Mononuclear cell (primary cell): ENCODE measurements at regions not wholly inside any gene's neighbourhood (a gene's known extent, or its start where the extent isn't known, plus 50 kb on each side); places are given as distances from the start of the nearest gene placed in this dataset.
"Not testable (repeated sequence)": the region's sequence is repeated elsewhere in the genome, so short reads cannot be mapped to it uniquely, and the experiment has no call there.

ENCODE experiments used
- H3K27me3 ChIP-seq: 2 replicates; pipeline ENCODE4 v1.6.0; 2011; ENCODE audit warnings: low read length, control low read depth; ENCODE audit not compliant: insufficient read depth
- H3K4me1 ChIP-seq: 2 replicates; pipeline ENCODE4 v1.5.1; 2011; ENCODE audit warnings: mild to moderate bottlenecking, low read length, control low read depth; ENCODE audit not compliant: insufficient read depth
- H3K4me3 ChIP-seq: 2 replicates; pipeline ENCODE4 v1.5.1; 2011; ENCODE audit warnings: mild to moderate bottlenecking, low read length, moderate library complexity
- H3K9me3 ChIP-seq: 2 replicates; pipeline ENCODE4 v1.5.1; 2011; ENCODE audit warnings: low read depth, mild to moderate bottlenecking, control low read depth, low read length

DNA sequence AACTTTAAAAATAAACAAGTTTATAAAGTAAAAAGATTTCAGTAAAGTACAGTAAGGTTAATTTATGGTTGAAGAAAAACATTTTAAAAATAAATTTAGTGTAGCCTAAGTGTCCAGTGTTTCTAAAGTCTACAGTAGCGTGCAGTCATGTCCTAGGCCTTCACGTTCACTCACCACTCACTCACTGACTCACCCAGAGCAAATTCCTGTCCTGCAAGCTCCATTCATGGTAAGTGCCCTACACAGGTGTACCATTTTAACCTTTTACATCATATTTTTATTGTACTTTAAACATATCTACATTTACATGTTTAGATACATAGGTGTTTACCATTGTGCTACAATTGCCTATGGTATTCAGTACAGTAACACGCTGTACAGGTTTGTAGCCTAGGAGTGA, 81.4 kb downstream of the PRL start:
- not testable (repeated sequence) for H3K4me1 ChIP-seq, H3K4me3 ChIP-seq, H3K9me3 ChIP-seq, H3K27me3 ChIP-seq

DNA sequence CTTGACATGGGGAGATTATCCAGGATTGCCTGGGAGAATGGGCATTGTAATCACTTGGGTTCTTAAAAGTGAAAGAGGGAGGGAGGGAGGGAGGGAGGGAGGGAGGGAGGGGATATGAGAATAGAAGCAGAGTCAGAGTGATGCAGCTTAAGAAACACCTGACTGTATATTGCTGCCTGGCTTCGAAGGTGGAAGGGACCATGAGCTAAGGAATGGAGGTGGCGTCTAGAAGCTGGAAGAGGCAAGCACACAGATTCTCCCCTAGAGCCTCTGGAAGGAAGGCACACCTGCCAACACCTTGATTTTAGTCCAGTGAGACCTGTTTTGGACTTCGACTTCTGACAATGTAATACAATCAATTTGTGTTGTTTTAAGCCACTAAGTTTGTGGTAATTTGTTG, 78.4 kb downstream of the PRL start:
- no peak overlapping the region for H3K4me3 ChIP-seq
- no peaks in the 10 kb centered on the region for H3K9me3 ChIP-seq

DNA sequence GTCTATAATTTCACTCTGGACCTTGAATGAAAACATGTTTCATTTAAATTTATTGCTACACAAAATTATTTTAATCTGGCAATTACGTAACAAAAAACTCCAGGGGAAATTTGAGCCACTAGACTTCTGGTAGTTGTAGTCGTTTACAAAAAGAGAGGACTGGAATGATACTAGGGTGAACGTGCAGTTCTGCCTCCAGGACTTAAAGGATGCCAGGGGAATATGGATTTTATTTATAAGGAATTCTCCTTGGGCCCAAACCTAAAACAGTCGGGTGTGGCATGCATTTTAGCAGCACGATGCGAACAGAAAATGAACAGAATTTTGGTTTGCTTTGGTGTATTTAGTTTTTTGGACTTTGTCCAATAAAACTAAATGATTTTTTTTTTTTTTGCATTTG, 76.9 kb downstream of the PRL start:
- no peak overlapping the region for H3K4me3 ChIP-seq
- H3K9me3 ChIP-seq = no peaks in the 10 kb centered on the region
- H3K27me3 ChIP-seq = no peaks in the 10 kb centered on the region
- no peaks in the 10 kb centered on the region for H3K4me1 ChIP-seq

More for the DNA sequence above, 78.4 kb downstream of the PRL start:
- H3K27me3 ChIP-seq = no peaks in the 10 kb centered on the region
- no peaks in the 10 kb centered on the region for H3K4me1 ChIP-seq

DNA sequence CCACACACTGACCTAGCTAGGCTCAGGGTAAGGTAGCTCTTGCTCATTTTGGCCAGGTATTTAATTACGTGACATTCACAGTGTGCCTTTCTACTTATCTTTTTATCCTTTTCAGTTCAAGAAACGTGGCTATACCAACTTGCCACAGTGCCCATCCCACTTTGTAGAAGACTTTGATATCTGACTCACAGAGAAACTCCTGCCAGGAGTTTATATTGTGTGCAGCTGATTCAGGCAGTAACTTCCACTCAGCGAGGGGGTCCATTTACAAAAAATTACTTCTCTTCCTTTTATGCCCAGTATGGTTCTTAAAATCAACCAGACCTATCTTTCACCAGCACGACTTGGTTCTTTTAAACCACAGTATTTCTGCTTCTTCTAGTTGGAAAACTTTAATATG, 75.6 kb downstream of the PRL start:
- no peaks in the 10 kb centered on the region for H3K27me3 ChIP-seq

DNA sequence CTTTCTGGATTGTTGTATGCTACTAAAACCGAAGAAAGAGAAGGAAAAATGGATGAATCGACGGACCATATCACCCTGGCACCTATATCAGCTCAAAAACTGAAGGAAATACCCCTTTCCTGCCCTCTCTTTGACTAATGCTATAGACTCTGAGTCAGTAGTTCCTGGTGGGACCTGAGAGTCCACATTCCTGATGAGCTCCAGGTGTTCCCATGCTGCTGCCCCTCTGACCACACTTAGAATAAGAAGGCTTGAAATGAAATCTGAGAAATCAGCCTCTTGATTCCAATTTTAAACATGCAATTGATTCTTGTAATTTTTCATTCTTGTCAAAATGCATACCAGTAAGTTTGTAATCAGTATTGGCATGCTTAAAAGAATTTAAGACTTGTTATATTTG, 75.2 kb downstream of the PRL start:
- Histone ChIP-seq H3K9me3 (no peaks in the 10 kb centered on the region), H3K4me3 (no peak overlapping the region), H3K4me1 (no peaks in the 10 kb centered on the region), H3K27me3 (no peaks in the 10 kb centered on the region)

More for the DNA sequence above, 75.6 kb downstream of the PRL start:
- H3K4me3 ChIP-seq = no peak overlapping the region
- no peaks in the 10 kb centered on the region for H3K9me3 ChIP-seq
- no peaks in the 10 kb centered on the region for H3K4me1 ChIP-seq

DNA sequence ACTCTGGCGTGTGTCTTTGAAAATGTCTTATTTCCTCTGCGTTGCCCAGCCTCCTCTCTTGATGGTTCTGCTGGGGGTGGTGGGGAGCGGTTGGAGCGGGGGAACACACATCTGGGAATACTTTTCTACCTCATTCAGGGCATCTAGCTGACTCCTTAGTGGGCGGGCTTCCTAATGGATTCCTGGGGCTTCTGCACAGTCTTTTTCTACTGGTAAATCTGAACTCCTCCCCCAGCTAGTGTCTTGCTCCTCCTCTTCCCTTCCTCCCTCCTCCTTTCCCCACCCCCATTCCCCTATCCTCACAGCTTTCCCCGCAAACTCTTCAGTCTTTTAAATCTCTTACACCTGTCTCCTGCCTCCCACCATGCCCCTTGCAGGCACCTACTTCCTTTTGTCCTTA, 74.4 kb downstream of the PRL start:
- Histone ChIP-seq H3K27me3 (no peaks in the 10 kb centered on the region), H3K9me3 (no peaks in the 10 kb centered on the region), H3K4me3 (no peak overlapping the region), H3K4me1 (no peaks in the 10 kb centered on the region)

DNA sequence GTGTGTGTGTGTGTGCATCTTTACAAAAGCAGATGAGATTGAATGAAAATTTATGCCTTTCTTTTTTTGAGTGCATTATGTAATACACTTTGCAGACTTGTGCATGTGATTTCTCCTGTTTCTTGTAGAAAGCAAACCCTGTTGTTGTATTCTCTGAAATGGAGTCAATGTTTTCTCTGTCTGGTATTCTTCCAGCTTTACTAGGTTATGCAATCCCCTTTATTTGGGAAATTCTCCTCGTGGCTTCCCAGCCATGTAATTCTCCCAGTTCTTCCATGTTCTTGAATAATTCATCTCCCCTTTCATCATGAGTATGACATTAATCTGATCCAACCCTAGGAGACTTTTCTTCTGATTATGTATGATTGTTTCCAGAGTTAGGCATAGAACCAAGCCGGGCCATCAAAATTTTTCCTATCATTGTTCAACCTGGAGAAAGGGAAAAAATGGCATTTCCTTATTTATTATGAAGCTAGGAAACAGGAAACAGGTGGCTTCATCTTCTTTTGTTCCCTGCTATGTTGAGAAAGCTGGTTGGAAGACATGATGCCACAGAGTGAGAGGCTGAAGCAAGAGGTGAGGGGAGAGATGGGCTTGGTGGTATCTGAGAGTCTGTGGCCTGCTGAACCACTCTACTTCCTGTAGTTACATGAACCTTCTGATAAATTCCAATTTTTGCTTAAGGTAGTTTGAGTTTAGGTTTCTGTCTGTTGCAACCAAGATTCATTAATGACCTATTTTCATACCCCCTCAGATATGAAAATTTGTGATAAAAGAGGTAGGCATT, 68.8 kb downstream of the PRL start:
- Histone ChIP-seq H3K4me1 (no peaks in the 10 kb centered on the region), H3K27me3 (no peaks in the 10 kb centered on the region), H3K9me3 (no peaks in the 10 kb centered on the region)

DNA sequence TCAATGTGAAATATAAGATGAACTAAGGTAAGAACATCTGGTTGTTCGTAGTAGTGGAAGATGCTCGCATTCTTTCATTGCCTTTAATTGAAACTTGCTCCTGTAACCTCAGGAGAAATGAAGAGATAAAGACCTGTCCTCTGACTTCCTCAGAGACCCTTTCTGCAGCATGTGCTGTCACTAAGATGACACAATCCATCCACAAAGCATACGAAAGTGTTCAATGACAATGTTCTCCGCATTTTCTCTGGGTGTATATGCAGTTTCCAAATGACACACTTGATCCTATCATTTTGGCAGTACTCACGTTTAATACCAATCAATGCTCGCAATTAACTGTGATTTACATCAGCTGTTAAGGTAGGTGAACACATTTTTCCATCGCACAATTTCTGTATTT, 65.8 kb downstream of the PRL start:
- no peak overlapping the region for H3K4me3 ChIP-seq
- H3K27me3 ChIP-seq = no peaks in the 10 kb centered on the region
- no peaks in the 10 kb centered on the region for H3K4me1 ChIP-seq
- H3K9me3 ChIP-seq = no peaks in the 10 kb centered on the region

More for the DNA sequence above, 68.8 kb downstream of the PRL start:
- H3K4me3 ChIP-seq = no peak overlapping the region

DNA sequence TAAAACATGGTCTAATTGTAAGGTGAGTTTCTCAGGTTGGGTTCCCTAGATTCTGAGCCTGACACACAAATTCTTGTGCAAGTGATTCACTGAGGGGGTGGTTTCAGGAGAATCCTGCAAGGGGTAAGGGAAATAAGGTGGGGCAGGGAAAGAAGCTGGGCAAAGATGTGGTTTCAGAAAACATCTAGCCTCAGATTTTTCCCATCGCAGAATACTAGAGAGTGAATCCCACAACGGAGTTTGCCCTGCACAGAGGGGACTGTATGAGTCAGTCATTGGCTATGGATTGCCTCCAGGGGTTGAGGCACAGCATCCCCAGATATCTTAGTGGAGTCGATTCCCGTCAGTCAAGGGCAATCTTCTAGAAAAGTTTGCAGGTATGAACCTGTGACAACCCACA, 65.2 kb downstream of the PRL start:
- no peaks in the 10 kb centered on the region for H3K9me3 ChIP-seq
- H3K4me3 ChIP-seq = no peak overlapping the region
- H3K4me1 ChIP-seq = no peaks in the 10 kb centered on the region
- no peaks in the 10 kb centered on the region for H3K27me3 ChIP-seq

- H3K4me1 ChIP-seq = no peaks in the 10 kb centered on the region
- H3K9me3 ChIP-seq = no peaks in the 10 kb centered on the region
- H3K27me3 ChIP-seq = no peaks in the 10 kb centered on the region
- no peak overlapping the region for H3K4me3 ChIP-seq
These were observed 60.0 kb downstream of the PRL start for GRCh38 chr6:22236626-22237414.
